Mesodermal cell (in vitro differentiated cells): ENCODE measurements at regions not wholly inside any gene's neighbourhood (a gene's known extent, or its start where the extent isn't known, plus 50 kb on each side); places are given as distances from the start of the nearest gene placed in this dataset.

ENCODE experiments used
- H3K27ac ChIP-seq: 2 replicates; pipeline ENCODE4 v1.7.0; 2013; ENCODE audit warnings: mild to moderate bottlenecking, low read depth, low read length, moderate library complexity; ENCODE audit not compliant: severe bottlenecking
- H3K36me3 ChIP-seq: 2 replicates; pipeline ENCODE4 v1.7.1; 2013; ENCODE audit warnings: mild to moderate bottlenecking, low read length, moderate library complexity; ENCODE audit not compliant: control insufficient read depth, insufficient read depth
- H3K4me1 ChIP-seq: one replicate; pipeline ENCODE4 v1.7.1; 2013; ENCODE audit warnings: mild to moderate bottlenecking, low read length; ENCODE audit not compliant: insufficient read depth, control insufficient read depth, poor library complexity, severe bottlenecking
- H3K4me3 ChIP-seq: 2 replicates; pipeline ENCODE4 v1.7.0; 2013; ENCODE audit warnings: low read length, control low read depth, mild to moderate bottlenecking; ENCODE audit not compliant: insufficient read depth, poor library complexity, severe bottlenecking; ENCODE audit errors: extremely low read depth
- H3K9me3 ChIP-seq: 2 replicates; pipeline ENCODE4 v1.7.1; 2013; ENCODE audit warnings: mild to moderate bottlenecking, low read length, moderate library complexity; ENCODE audit not compliant: control insufficient read depth
- WGBS, 2 experiments: methylation state at CpG; one replicate each; pipeline ENCODE4 v1.1.5; 2013; ENCODE audit warnings: missing lambda C conversion rate in 2 of 2; ENCODE audit not compliant: insufficient coverage in 2 of 2; 5-methylcytosine and 5-hydroxymethylcytosine counted together

DNA sequence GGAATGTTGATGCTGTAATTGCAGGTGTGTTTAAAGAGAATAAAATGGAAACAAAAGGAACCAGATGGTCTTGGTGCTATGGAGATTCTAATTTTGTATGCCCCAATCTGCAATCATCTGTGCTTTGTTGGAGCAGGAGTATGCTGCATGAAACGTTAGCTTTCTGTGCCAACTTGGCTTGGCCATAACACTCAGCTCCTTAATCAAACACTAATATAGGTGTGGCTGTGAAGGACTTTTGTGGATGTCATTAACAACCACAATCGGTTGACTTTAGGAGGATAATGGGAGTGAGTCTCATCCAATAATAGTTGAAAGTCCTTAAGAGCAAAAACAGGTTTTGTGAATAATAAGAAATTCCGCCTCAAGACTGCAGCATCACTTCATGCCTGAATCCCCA is 399.2 kb downstream of the NLGN4X start:
- Histone ChIP-seq H3K27ac (no peak overlapping the region), H3K4me1 (no peaks in the 10 kb centered on the region), H3K9me3 (no peaks in the 10 kb centered on the region), H3K36me3 (no peaks in the 10 kb centered on the region), H3K4me3 (no peak overlapping the region)
- WGBS, 2 experiments: 100% methylated on average over 1 of the region's 3 CpGs; no CpG with 5 or more reads in 1 of the 2 experiments

DNA sequence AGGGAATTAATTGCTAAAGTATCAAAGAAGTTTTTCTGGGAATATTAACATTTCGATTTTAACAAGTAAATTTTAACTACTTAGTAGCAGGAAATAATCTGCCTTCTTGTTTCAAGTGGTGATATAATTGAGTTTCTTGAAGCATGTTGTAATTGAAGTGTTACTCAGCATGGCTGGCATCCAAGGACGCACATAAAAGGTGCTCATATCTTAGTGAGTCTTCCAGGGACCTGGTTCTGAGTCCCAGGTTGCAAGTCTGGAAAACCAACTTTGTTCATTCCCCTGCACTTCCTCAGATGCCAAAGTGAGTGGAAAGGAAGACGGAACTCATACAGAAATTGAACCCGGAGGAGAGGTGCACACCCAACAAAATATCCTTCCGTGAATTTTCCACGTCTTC is 399.6 kb downstream of the NLGN4X start:
- H3K9me3 ChIP-seq: no peaks in the 10 kb centered on the region
- no peaks in the 10 kb centered on the region for H3K4me1 ChIP-seq
- WGBS, 2 experiments: 100% methylated on average over 1 to 3 of the region's 6 CpGs
- no peaks in the 10 kb centered on the region for H3K36me3 ChIP-seq
- no peak overlapping the region for H3K27ac ChIP-seq
- no peak overlapping the region for H3K4me3 ChIP-seq

- H3K27ac ChIP-seq: no peak overlapping the region
- 33 to 100% methylated on average over 2 to 3 of the region's 6 CpGs for WGBS, 2 experiments
- H3K36me3 ChIP-seq: no peaks in the 10 kb centered on the region
- H3K4me1 ChIP-seq: no peaks in the 10 kb centered on the region
- no peak overlapping the region for H3K4me3 ChIP-seq
- no peaks in the 10 kb centered on the region for H3K9me3 ChIP-seq
Measured at GRCh38 chrX:5823903-5824302, 404.8 kb downstream of the NLGN4X start.

GRCh38 chrX:5810636-5811035 is 418.0 kb downstream of the NLGN4X start:
- Histone ChIP-seq H3K9me3 (no peaks in the 10 kb centered on the region), H3K27ac (no peak overlapping the region), H3K4me1 (no peaks in the 10 kb centered on the region), H3K4me3 (no peak overlapping the region), H3K36me3 (no peaks in the 10 kb centered on the region)
- 15 to 49% methylated on average over 2 of the region's 8 CpGs for WGBS, 2 experiments

DNA sequence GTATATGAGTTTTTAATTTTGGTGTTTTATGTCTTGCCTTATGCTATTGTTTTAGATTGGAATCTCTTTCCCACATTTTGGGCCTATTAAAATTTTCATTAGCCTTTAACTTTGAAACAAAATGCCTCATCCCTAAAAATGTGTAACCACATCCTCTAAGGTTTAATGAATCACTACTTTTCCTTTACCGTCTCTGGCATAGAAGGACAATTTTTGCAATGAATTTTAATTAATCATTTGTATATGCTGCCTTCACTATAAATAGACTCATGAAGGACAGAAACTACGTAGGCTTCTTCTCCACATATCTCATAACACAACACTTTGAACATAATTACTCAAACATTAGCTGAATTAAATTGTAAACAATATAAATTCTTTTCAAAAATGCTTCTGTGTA is 421.5 kb downstream of the NLGN4X start:
- Histone ChIP-seq H3K9me3 (no peaks in the 10 kb centered on the region), H3K4me3 (no peak overlapping the region), H3K4me1 (no peaks in the 10 kb centered on the region), H3K36me3 (no peaks in the 10 kb centered on the region), H3K27ac (no peak overlapping the region)
- WGBS, 2 experiments: no CpG with 5 or more reads among the region's 2 CpGs

GRCh38 chrX:5802391-5802790 is 426.3 kb downstream of the NLGN4X start:
- Histone ChIP-seq H3K27ac (no peak overlapping the region), H3K4me3 (no peak overlapping the region), H3K4me1 (no peaks in the 10 kb centered on the region), H3K9me3 (no peaks in the 10 kb centered on the region), H3K36me3 (no peaks in the 10 kb centered on the region)
- no CpG with 5 or more reads among the region's 1 CpG for WGBS, 2 experiments

DNA sequence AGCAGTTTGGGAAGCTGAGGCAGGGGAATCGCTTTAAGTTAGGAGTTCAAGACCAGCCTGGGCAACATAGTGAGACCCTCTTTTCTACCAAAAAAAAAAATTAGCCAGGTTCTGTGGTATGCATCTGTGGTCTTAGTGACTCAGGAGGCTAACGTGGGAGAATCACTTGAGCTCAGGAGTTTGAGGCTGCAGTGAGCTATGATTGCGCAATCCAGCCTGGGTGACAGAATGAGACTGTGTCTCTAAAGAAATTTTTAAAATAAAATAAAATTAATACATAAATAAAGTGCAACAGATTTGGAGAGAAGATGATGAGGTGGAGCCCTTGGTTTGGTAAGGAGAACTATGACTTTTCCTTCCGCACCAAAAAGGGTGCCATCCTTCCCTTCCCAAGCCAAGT is 436.9 kb downstream of the NLGN4X start:
- Histone ChIP-seq H3K4me3 (no peak overlapping the region), H3K27ac (no peak overlapping the region), H3K4me1 (no peaks in the 10 kb centered on the region), H3K36me3 (no peaks in the 10 kb centered on the region), H3K9me3 (no peaks in the 10 kb centered on the region)
- WGBS, 2 experiments: no CpG with 5 or more reads among the region's 4 CpGs

- WGBS, 2 experiments: 88% methylated on average over 2 of the region's 4 CpGs; no CpG with 5 or more reads in 1 of the 2 experiments
- no peaks in the 10 kb centered on the region for H3K9me3 ChIP-seq
- no peak overlapping the region for H3K4me3 ChIP-seq
- no peaks in the 10 kb centered on the region for H3K36me3 ChIP-seq
- H3K27ac ChIP-seq: no peak overlapping the region
- no peaks in the 10 kb centered on the region for H3K4me1 ChIP-seq
Measured at GRCh38 chrX:5788910-5789309, 439.8 kb downstream of the NLGN4X start.

DNA sequence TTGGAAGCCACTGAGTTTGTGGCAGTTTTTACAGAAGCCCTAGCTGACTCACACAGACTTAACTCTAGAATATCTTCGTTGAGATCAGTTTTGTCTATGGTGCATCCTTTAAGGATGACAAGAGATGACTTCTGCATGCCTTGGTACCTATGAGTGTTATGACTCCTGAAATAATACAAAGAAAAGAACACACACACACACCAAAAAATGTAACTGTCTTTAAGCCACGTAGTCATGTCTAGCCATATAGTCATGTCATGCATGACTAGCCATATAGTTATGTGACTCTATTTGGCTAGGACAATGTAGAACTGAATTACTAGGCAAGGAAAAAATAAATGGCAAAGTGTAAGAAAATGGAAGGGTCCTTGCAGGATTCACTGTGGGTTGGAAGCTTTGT is 447.8 kb downstream of the NLGN4X start:
- 42% methylated on average over 2 of the region's 2 CpGs; no CpG with 5 or more reads in 1 of the 2 experiments for WGBS, 2 experiments

DNA sequence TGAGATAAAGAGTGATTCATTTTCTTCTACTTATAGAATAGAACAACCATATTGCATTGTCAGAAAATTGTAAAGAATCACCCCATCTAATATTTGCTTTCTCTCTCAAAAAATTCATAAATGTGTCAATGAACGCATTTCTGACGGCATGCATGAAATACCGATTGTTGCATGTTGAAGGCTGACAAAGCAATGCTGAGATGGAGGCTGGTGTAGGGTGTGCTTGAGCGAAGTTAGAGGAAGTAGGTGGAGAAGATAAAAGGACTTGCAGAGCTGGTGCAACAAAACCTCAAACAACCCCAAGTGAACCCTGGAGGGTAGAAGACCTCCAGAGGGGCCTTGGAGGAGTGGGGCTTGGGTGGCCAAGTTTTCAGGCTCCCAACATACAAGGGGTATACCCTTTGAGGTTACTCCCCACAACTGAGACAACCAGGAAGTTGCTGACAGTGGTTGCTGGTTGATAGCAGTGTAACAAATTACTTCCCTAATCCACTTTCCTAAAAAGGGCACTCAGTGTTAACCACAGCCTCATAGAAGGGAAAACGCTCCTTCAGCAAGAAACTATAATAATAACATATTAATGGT is 452.7 kb downstream of the NLGN4X start:
- WGBS, 2 experiments: no CpG with 5 or more reads among the region's 5 CpGs
- Histone ChIP-seq H3K4me3 (no peak overlapping the region), H3K27ac (no peak overlapping the region), H3K9me3 (no peaks in the 10 kb centered on the region), H3K4me1 (no peaks in the 10 kb centered on the region), H3K36me3 (no peaks in the 10 kb centered on the region)

More for the DNA sequence above, 447.8 kb downstream of the NLGN4X start:
- H3K27ac ChIP-seq: no peak overlapping the region
- no peaks in the 10 kb centered on the region for H3K9me3 ChIP-seq
- H3K4me3 ChIP-seq: no peak overlapping the region
- H3K36me3 ChIP-seq: no peaks in the 10 kb centered on the region
- H3K4me1 ChIP-seq: no peaks in the 10 kb centered on the region

DNA sequence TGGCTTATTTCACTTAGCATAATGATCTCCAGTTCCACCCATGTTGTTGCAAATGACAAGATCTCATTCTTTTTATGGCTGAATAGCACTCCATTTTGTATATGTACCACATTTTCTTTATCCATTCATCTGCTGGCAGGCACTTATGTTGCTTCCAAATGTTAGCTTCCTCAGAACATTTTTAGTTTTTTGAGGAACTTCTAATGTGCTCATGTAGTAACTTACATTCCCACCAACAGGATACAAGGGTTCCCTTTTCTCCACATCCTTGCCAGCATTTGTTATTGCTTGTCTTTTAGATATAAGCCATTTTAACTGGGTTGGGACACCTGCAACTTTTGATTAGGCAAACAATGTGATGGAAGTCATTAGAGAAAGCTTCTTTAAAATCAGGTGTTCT is 454.2 kb downstream of the NLGN4X start:
- Histone ChIP-seq H3K27ac (no peak overlapping the region), H3K9me3 (no peaks in the 10 kb centered on the region), H3K4me1 (no peaks in the 10 kb centered on the region), H3K36me3 (no peaks in the 10 kb centered on the region), H3K4me3 (no peak overlapping the region)
